ENCODE measurements at regions not wholly inside any gene's neighbourhood (a gene's known extent, or its start where the extent isn't known, plus 50 kb on each side); places are given as distances from the start of the nearest gene placed in this dataset.

- TF ChIP-seq ZNF451 (CRISPR knock-in tag; IDR thresholded peaks at IDR 0.05): no peak
- TF ChIP-seq HINFP (CRISPR knock-in tag; IDR thresholded peaks at IDR 0.05; ENCODE audit: low read depth): no peak
- TF ChIP-seq, protein P1, sequence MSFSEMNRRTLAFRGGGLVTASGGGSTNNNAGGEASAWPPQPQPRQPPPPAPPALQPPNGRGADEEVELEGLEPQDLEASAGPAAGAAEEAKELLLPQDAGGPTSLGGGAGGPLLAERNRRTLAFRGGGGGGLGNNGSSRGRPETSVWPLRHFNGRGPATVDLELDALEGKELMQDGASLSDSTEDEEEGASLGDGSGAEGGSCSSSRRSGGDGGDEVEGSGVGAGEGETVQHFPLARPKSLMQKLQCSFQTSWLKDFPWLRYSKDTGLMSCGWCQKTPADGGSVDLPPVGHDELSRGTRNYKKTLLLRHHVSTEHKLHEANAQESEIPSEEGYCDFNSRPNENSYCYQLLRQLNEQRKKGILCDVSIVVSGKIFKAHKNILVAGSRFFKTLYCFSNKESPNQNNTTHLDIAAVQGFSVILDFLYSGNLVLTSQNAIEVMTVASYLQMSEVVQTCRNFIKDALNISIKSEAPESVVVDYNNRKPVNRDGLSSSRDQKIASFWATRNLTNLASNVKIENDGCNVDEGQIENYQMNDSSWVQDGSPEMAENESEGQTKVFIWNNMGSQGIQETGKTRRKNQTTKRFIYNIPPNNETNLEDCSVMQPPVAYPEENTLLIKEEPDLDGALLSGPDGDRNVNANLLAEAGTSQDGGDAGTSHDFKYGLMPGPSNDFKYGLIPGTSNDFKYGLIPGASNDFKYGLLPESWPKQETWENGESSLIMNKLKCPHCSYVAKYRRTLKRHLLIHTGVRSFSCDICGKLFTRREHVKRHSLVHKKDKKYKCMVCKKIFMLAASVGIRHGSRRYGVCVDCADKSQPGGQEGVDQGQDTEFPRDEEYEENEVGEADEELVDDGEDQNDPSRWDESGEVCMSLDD (CRISPR knock-in tag; IDR thresholded peaks at IDR 0.05; ENCODE audit: borderline replicate concordance): no peak
- TF ChIP-seq TCF12 (IDR thresholded peaks at IDR 0.05): no peak
- no peak for TF ChIP-seq TCF12 (CRISPR knock-in tag; IDR thresholded peaks at IDR 0.05)
- TF ChIP-seq ZNF878 (CRISPR knock-in tag; IDR thresholded peaks at IDR 0.05): no peak
- no peak for TF ChIP-seq REPIN1 (CRISPR knock-in tag; IDR thresholded peaks at IDR 0.05; ENCODE audit: borderline replicate concordance, low read depth)
- no peak for TF ChIP-seq CHCHD3 (CRISPR knock-in tag; IDR thresholded peaks at IDR 0.05)
- no peak for TF ChIP-seq ZNF34 (CRISPR knock-in tag; IDR thresholded peaks at IDR 0.05; ENCODE audit: borderline replicate concordance)
- TF ChIP-seq EHMT2 (IDR thresholded peaks at IDR 0.05; ENCODE audit: borderline replicate concordance, low read depth, low read length): no peak
- TF ChIP-seq, protein P2, sequence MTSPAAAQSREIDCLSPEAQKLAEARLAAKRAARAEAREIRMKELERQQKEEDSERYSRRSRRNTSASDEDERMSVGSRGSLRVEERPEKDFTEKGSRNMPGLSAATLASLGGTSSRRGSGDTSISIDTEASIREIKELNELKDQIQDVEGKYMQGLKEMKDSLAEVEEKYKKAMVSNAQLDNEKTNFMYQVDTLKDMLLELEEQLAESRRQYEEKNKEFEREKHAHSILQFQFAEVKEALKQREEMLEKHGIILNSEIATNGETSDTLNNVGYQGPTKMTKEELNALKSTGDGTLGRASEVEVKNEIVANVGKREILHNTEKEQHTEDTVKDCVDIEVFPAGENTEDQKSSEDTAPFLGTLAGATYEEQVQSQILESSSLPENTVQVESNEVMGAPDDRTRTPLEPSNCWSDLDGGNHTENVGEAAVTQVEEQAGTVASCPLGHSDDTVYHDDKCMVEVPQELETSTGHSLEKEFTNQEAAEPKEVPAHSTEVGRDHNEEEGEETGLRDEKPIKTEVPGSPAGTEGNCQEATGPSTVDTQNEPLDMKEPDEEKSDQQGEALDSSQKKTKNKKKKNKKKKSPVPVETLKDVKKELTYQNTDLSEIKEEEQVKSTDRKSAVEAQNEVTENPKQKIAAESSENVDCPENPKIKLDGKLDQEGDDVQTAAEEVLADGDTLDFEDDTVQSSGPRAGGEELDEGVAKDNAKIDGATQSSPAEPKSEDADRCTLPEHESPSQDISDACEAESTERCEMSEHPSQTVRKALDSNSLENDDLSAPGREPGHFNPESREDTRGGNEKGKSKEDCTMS (CRISPR knock-in tag; conservative IDR thresholded peaks at IDR 0.05): no peak
- TF ChIP-seq, protein P3, sequence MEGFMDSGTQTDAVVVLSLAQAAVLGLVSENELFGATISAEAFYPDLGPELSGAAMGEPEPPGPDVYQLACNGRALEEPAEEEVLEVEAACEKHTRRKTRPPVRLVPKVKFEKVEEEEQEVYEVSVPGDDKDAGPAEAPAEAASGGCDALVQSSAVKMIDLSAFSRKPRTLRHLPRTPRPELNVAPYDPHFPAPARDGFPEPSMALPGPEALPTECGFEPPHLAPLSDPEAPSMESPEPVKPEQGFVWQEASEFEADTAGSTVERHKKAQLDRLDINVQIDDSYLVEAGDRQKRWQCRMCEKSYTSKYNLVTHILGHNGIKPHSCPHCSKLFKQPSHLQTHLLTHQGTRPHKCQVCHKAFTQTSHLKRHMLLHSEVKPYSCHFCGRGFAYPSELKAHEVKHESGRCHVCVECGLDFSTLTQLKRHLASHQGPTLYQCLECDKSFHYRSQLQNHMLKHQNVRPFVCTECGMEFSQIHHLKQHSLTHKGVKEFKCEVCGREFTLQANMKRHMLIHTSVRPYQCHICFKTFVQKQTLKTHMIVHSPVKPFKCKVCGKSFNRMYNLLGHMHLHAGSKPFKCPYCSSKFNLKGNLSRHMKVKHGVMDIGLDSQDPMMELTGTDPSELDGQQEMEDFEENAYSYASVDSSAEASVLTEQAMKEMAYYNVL (CRISPR knock-in tag; IDR thresholded peaks at IDR 0.05; ENCODE audit: borderline replicate concordance): no peak
- no peak for TF ChIP-seq ZBTB8A (CRISPR knock-in tag; IDR thresholded peaks at IDR 0.05; ENCODE audit: borderline replicate concordance, low read depth)
- TF ChIP-seq, protein P4, sequence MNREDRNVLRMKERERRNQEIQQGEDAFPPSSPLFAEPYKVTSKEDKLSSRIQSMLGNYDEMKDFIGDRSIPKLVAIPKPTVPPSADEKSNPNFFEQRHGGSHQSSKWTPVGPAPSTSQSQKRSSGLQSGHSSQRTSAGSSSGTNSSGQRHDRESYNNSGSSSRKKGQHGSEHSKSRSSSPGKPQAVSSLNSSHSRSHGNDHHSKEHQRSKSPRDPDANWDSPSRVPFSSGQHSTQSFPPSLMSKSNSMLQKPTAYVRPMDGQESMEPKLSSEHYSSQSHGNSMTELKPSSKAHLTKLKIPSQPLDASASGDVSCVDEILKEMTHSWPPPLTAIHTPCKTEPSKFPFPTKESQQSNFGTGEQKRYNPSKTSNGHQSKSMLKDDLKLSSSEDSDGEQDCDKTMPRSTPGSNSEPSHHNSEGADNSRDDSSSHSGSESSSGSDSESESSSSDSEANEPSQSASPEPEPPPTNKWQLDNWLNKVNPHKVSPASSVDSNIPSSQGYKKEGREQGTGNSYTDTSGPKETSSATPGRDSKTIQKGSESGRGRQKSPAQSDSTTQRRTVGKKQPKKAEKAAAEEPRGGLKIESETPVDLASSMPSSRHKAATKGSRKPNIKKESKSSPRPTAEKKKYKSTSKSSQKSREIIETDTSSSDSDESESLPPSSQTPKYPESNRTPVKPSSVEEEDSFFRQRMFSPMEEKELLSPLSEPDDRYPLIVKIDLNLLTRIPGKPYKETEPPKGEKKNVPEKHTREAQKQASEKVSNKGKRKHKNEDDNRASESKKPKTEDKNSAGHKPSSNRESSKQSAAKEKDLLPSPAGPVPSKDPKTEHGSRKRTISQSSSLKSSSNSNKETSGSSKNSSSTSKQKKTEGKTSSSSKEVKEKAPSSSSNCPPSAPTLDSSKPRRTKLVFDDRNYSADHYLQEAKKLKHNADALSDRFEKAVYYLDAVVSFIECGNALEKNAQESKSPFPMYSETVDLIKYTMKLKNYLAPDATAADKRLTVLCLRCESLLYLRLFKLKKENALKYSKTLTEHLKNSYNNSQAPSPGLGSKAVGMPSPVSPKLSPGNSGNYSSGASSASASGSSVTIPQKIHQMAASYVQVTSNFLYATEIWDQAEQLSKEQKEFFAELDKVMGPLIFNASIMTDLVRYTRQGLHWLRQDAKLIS (CRISPR knock-in tag; IDR thresholded peaks at IDR 0.05): no peak
- no peak for TF ChIP-seq PITX1 (CRISPR knock-in tag; IDR thresholded peaks at IDR 0.05)
Observed at GRCh38 chr5:142512043-142513042, 173.5 kb downstream of the FGF1 start (continued).
